ENCODE measurements at regions not wholly inside any gene's neighbourhood (a gene's known extent, or its start where the extent isn't known, plus 50 kb on each side); places are given as distances from the start of the nearest gene placed in this dataset.

DNA sequence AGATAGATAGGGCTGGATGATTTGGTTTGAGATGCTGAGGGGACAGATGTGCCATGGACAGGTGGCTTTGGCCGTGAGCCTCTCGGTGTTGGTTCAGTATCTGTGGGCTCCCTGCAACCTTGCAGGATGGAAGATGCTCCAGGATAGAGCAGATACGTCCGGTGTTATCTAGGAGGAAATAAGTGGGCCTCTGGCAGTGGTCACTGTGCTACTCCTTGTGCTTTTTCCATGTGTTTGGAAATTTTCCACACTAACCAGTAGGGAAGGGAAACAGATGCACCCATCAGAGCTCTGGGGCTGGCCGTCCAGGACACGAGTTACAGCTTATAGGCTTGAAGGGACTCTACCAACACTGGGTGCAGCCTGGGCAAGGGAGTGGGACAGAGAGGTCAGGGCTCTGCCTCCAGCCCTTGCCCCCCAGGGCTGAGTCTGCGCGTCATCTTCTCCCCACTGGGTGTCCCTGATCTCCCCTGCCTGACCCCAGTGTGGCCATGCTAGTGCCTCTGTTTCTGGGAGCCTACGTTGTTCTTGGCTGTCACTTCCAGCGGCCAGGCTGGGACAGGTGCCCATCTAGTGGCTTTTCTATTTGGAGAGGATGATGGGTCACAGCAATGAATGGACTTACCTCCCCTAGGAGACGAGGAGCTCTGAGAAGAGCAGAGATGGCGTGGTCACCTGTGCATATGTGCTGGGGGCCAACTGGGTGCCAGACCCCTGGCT lies 166.9 kb downstream of the SEC14L1 start:
- TF ChIP-seq ZBTB7A (IDR thresholded peaks at IDR 0.05; ENCODE audit: low read depth) (no peak), EGR1 (IDR thresholded peaks at IDR 0.05) (no peak)
- TF ChIP-seq, protein P1, sequence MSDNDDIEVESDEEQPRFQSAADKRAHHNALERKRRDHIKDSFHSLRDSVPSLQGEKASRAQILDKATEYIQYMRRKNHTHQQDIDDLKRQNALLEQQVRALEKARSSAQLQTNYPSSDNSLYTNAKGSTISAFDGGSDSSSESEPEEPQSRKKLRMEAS (IDR thresholded peaks at IDR 0.05), result no peak

DNA sequence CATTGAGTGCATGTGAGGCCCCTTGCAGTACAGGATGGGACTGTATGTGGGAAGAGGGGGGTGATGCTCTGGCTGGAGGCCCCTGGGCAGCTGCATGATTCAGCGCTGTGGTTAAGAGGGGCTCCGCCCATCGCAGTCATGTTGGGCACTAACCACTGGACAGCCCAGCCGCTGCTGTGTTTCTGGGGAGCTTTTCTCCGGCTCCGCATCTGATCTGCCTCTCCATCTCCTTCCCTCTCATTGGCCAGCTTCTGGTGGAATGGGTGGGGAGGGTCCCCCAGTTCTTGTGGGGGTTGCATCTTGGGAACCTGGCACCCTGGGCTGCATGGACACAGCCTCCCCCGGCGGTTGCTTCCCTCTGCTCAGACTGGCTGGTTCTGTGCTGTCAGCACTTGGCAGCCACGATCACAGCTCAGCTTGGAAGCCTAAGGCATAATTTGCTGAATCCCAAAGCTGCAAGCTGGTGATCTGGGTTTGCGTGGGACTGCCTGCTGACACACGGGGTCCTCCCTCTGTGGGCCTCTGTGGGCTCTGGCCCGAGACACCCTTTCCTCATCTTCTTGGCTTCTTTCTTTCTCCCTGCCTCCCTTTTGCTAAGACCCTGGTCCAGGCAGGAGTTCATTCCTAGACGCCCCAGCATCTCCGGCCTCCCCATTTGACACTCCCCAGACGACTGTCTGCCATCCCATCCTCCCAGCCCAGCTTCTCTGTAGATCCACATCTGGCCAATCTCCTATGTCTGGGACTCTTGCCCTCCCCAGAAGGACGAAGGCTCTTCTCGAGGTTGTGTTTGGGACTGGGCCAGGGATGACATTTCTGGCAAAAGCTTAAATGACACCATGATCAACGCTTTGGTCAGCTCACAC lies 168.3 kb downstream of the SEC14L1 start:
- no peak for TF ChIP-seq CEBPB (IDR thresholded peaks at IDR 0.05)
- no peak for TF ChIP-seq TEAD4 (IDR thresholded peaks at IDR 0.05)
- no peak for TF ChIP-seq FOXM1 (IDR thresholded peaks at IDR 0.05; ENCODE audit: borderline replicate concordance, low read depth)
- no peak for TF ChIP-seq ZBTB7A (IDR thresholded peaks at IDR 0.05; ENCODE audit: low read depth)
- TF ChIP-seq, protein P1 (IDR thresholded peaks at IDR 0.05), result no peak
- TF ChIP-seq, protein P2, sequence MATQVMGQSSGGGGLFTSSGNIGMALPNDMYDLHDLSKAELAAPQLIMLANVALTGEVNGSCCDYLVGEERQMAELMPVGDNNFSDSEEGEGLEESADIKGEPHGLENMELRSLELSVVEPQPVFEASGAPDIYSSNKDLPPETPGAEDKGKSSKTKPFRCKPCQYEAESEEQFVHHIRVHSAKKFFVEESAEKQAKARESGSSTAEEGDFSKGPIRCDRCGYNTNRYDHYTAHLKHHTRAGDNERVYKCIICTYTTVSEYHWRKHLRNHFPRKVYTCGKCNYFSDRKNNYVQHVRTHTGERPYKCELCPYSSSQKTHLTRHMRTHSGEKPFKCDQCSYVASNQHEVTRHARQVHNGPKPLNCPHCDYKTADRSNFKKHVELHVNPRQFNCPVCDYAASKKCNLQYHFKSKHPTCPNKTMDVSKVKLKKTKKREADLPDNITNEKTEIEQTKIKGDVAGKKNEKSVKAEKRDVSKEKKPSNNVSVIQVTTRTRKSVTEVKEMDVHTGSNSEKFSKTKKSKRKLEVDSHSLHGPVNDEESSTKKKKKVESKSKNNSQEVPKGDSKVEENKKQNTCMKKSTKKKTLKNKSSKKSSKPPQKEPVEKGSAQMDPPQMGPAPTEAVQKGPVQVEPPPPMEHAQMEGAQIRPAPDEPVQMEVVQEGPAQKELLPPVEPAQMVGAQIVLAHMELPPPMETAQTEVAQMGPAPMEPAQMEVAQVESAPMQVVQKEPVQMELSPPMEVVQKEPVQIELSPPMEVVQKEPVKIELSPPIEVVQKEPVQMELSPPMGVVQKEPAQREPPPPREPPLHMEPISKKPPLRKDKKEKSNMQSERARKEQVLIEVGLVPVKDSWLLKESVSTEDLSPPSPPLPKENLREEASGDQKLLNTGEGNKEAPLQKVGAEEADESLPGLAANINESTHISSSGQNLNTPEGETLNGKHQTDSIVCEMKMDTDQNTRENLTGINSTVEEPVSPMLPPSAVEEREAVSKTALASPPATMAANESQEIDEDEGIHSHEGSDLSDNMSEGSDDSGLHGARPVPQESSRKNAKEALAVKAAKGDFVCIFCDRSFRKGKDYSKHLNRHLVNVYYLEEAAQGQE (IDR thresholded peaks at IDR 0.05; ENCODE audit: low read depth), result no peak
- TF ChIP-seq TAF1 (IDR thresholded peaks at IDR 0.05; ENCODE audit: low read depth), result no peak
- no peak for TF ChIP-seq EGR1 (IDR thresholded peaks at IDR 0.05)

DNA sequence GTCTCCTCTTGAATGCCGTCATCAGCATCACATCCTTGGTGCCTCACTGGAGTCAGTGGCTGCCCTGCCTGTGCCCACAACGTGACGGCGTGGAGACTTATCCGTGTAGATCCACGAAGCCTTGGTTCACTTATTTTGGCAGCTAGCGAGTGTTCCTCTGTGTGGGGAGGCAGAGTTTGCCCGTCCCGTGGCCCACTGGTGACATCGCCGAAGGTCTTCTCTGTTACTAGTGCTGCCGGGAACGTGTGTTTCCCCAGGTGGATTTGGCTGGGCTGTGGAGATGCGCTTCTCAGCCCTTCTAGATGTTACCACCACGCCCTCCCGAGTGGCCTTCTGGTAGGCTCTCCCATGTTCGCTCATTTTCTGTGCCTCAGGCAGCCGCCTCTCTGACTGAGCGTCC lies 169.6 kb downstream of the SEC14L1 start:
- TF ChIP-seq TAF1 (IDR thresholded peaks at IDR 0.05; ENCODE audit: low read depth) (no peak), NFIC (IDR thresholded peaks at IDR 0.05) (no peak), FOXM1 (IDR thresholded peaks at IDR 0.05; ENCODE audit: borderline replicate concordance, low read depth) (no peak), TCF12 (IDR thresholded peaks at IDR 0.05; ENCODE audit: low read depth) (no peak), ZBTB7A (IDR thresholded peaks at IDR 0.05; ENCODE audit: low read depth) (no peak), EP300 (IDR thresholded peaks at IDR 0.05; ENCODE audit: borderline replicate concordance) (no peak), TEAD4 (IDR thresholded peaks at IDR 0.05) (no peak), YY1 (IDR thresholded peaks at IDR 0.05; ENCODE audit: low read depth) (no peak), CREB1 (IDR thresholded peaks at IDR 0.05; ENCODE audit: low read depth) (no peak), EGR1 (IDR thresholded peaks at IDR 0.05) (no peak), CEBPB (IDR thresholded peaks at IDR 0.05) (no peak), RAD21 (IDR thresholded peaks at IDR 0.05; ENCODE audit: low read depth) (no peak)
- TF ChIP-seq, protein P3, sequence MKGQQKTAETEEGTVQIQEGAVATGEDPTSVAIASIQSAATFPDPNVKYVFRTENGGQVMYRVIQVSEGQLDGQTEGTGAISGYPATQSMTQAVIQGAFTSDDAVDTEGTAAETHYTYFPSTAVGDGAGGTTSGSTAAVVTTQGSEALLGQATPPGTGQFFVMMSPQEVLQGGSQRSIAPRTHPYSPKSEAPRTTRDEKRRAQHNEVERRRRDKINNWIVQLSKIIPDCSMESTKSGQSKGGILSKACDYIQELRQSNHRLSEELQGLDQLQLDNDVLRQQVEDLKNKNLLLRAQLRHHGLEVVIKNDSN (IDR thresholded peaks at IDR 0.05), result no peak
- TF ChIP-seq, protein P1 (IDR thresholded peaks at IDR 0.05), result no peak
- TF ChIP-seq, protein P2 (IDR thresholded peaks at IDR 0.05; ENCODE audit: low read depth), result no peak

DNA sequence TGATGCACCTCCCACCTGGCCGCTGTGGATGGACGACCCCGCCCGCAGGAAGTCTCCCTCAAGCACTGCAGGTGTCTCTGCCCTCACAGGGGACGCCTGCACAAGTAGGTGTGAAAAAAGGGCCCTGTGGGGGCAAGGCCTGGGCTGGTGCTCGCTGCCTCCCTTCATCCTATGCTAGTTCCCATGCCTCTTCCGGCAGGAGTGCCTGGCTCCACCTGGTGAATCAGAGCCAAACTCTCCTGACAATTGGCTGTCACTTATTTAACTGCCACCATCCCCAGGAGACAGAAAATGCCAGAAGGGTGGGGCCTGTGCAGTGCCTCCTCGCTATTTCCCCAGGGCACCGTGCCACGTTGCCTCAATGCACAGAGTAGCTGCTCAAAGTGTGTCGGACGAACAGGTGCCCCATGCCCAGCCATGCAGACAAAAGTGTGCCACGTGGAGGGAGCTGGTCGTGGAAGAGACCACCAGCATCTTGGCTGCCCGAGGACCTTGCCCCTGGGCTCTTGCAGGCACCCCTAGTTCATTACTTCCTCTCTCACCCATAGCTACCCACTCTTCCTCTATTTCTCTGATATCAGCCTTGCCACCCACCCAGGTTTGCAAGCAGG lies 170.7 kb downstream of the SEC14L1 start:
- TF ChIP-seq EGR1 (IDR thresholded peaks at IDR 0.05), result no peak
- TF ChIP-seq, protein P1 (IDR thresholded peaks at IDR 0.05), result no peak
- TF ChIP-seq, protein P3 (IDR thresholded peaks at IDR 0.05), result no peak
- no peak for TF ChIP-seq CREB1 (IDR thresholded peaks at IDR 0.05; ENCODE audit: low read depth)
- TF ChIP-seq TAF1 (IDR thresholded peaks at IDR 0.05; ENCODE audit: low read depth), result no peak
- TF ChIP-seq YY1 (IDR thresholded peaks at IDR 0.05; ENCODE audit: low read depth), result no peak
- TF ChIP-seq, protein P2 (IDR thresholded peaks at IDR 0.05; ENCODE audit: low read depth), result no peak
- TF ChIP-seq FOXM1 (IDR thresholded peaks at IDR 0.05; ENCODE audit: borderline replicate concordance, low read depth), result no peak
- TF ChIP-seq EP300 (IDR thresholded peaks at IDR 0.05; ENCODE audit: borderline replicate concordance), result no peak
- no peak for TF ChIP-seq CEBPB (IDR thresholded peaks at IDR 0.05)
- TF ChIP-seq NFIC (IDR thresholded peaks at IDR 0.05), result no peak
- no peak for TF ChIP-seq TCF12 (IDR thresholded peaks at IDR 0.05; ENCODE audit: low read depth)
- no peak for TF ChIP-seq RAD21 (IDR thresholded peaks at IDR 0.05; ENCODE audit: low read depth)
- no peak for TF ChIP-seq ZBTB7A (IDR thresholded peaks at IDR 0.05; ENCODE audit: low read depth)
- no peak for TF ChIP-seq TEAD4 (IDR thresholded peaks at IDR 0.05)

Data from Ishikawa (cell line).